Keratinocyte (primary cell): ENCODE measurements at regions not wholly inside any gene's neighbourhood (a gene's known extent, or its start where the extent isn't known, plus 50 kb on each side); places are given as distances from the start of the nearest gene placed in this dataset.

Experiments used
- CTCF ChIP-seq, 3 experiments: IDR thresholded peaks in 1 of 3; conservative IDR thresholded peaks in 1 of 3; optimal IDR thresholded peaks in 1 of 3; 2 replicates in 2 of 3; 3 replicates in 1 of 3; pipeline versions ENCODE3 to v1.5.1; 2011; ENCODE audit warnings: low read length in 3 of 3, mild to moderate bottlenecking in 3 of 3, moderate library complexity in 2 of 3, control low read depth in 1 of 3, inconsistent platforms in 1 of 3; ENCODE audit not compliant: insufficient read depth in 2 of 3; ENCODE audit errors: extremely low read depth in 1 of 3
- EZH2 ChIP-seq: IDR thresholded peaks from one replicate; pipeline ENCODE4 v1.6.1; 2012; ENCODE audit warnings: inconsistent platforms, mild to moderate bottlenecking, low read length, moderate library complexity

- no peak for TF ChIP-seq CTCF (optimal IDR thresholded peaks at IDR 0.05 in 1 of 3, IDR thresholded peaks at IDR 0.05 in 1 of 3, conservative IDR thresholded peaks at IDR 0.05 in 1 of 3; ENCODE audit: extremely low read depth in 1 of 3, insufficient read depth in 2 of 3, low read length in 3 of 3)
- TF ChIP-seq EZH2 = no peak
These were observed 186.8 kb upstream of the CADM1 start for GRCh38 chr11:115691030-115691429.
